Stimulated activated CD8-positive, alpha-beta memory T cell treated with anti-CD3 and anti-CD28 coated beads, Interleukin-7, amount 100 ng/mL, for 4 hours (primary cell): ENCODE measurements at regions not wholly inside any gene's neighbourhood (a gene's known extent, or its start where the extent isn't known, plus 50 kb on each side); places are given as distances from the start of the nearest gene placed in this dataset.
A peak's percentile ranks its signal among the peaks of the same experiment; 100 is the strongest.
"Not testable (repeated sequence)": the region's sequence is repeated elsewhere in the genome, so short reads cannot be mapped to it uniquely, and the experiment has no call there.

Experiments used
- DNase-seq, 2 donors: peaks; one replicate each; pipeline ENCODE4 v3.0.0-alpha.2; 2020; ENCODE audit warnings: low read depth in 2 of 2

DNA sequence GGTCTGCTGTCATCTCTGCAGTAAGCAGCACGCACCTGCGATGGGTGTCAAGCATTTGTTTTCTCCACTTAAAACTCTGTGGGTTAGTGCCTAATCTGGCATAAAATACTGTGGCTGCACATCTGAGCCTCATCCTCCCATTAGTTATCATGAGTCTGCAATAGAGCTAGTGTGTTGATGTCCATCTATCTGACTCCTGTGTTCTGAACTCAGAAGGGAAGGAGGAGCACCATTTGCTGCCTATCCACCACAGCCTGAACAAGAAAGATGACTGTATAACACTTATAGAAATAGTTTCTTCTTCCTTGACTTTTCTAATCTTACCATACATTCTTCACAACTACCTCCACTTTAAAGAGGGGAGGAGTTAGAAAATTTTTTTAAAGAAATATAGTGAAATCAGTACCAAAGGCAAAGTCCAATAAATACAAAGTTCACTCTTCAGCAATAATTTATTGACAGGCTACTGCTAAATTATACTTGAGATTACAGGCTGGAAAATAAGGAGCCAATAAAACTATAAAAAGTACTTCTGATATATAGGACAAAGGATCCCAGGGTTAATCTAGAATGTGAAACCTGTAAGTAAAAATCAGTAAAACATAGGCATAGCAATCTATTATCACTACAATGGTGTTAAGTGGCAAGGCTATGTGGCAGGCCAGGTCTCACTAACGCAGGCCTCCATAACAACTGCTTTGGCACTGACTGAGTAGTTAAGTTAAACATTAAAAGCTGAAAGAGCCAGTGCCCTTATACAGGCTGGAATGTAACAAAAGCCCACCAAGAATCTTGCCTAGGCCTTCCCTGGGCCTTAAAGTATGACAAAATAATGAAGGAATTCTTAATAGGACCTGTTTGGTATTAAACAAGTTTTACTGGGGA lies 70.2 kb downstream of the LGALS9C start:
- not testable (repeated sequence) for DNase-seq

DNA sequence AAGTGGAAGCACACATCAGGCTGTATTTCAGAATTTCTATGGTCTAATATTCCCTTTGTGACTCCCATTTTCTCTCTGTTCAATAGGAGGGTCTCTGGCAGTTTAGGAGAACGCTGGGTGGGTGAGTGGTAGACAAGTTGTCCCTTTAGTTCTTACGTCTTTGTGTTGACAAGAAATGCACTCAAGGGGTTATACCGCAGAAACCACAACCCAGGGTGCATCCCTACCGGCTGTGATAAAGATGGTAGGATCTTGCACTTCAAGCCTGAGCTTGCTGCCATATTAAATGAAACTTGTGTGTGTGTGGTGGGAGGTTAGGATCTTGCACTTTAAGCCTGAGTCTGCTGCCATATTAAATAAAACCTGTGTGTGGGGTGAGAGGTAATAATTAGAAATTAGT lies 80.5 kb downstream of the LGALS9C start:
- not testable (repeated sequence) for DNase-seq

DNA sequence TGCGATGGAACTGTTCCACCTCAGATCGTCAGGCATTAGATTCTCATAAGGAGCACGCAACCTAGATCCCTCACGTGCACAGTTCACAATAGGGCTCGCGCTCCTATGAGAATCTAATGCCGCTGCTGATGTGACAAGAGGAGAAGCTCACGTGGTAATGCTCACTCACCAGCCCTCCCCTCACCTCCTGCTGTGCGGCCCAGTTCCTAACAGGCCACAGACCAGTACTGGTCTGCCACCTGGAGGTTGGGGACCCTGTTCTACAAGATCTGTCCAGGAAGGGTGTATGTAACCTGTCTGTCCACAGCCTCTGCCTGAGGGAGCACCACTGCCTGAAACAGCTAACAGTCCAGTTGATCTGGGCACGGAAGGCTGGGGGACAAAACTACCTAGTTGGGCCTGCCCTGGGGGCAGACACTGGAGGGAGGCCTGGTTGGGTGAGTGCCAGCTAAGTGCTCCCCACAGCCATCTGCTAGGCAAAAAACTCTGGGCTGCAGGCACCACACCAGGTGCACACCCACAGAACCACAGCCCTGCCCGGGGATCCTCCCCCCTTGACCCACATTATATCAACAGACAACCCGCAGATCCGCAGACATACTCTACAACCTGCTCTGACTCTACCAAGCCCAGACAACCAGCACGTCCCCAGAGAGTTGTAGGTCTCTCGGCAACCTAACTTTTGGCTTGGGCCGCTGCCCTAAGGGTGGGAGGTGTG lies 80.7 kb downstream of the TBC1D28 start:
- DNase-seq: not testable (repeated sequence)

- DNase-seq: peak; percentile 0 to 5
Measured at GRCh38 chr17:18564099-18564448, 80.1 kb downstream of the TBC1D28 start.

GRCh38 chr17:18568108-18568995 lies 75.8 kb downstream of the TBC1D28 start:
- DNase-seq: not testable (repeated sequence)

- DNase-seq: not testable (repeated sequence)
Measured at GRCh38 chr17:18569489-18569913, 74.7 kb downstream of the TBC1D28 start.

GRCh38 chr17:18572536-18572935 lies 71.7 kb downstream of the TBC1D28 start:
- DNase-seq: not testable (repeated sequence)

- DNase-seq: not testable (repeated sequence)
Measured at GRCh38 chr17:18574137-18574536, 70.1 kb downstream of the TBC1D28 start.
